NCI-H1105 treated with DMSO at 0.1 percent for 48 hours (cell line): ENCODE measurements at regions not wholly inside any gene's neighbourhood (a gene's known extent, or its start where the extent isn't known, plus 50 kb on each side); places are given as distances from the start of the nearest gene placed in this dataset.
"Not testable (repeated sequence)": the region's sequence is repeated elsewhere in the genome, so short reads cannot be mapped to it uniquely, and the experiment has no call there.

Experiments
- DNase-seq: peaks from one replicate; lab custom pipeline; 2025; lab: John Stamatoyannopoulos, UW

DNA sequence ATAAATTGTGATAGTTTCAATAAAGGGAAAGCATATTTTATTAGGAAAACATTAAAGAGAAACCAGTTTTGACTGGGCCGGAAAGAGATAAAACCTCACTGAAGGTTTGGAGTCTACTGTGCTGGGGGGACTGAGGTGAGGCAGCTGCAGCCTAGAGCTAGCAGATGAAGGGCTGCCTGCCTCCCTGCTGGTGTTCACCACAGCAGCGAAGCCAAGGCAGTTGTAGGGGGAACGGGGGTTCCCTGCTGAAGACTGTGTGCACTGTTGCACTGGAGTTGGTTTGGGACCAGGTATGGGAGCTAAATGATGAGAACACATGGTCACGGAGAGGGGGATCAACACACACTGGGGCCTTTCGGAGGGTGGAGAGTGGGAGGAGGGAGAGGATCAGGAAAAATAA, 546.5 kb upstream of the SMIM31 start:
- no peak for DNase-seq

DNA sequence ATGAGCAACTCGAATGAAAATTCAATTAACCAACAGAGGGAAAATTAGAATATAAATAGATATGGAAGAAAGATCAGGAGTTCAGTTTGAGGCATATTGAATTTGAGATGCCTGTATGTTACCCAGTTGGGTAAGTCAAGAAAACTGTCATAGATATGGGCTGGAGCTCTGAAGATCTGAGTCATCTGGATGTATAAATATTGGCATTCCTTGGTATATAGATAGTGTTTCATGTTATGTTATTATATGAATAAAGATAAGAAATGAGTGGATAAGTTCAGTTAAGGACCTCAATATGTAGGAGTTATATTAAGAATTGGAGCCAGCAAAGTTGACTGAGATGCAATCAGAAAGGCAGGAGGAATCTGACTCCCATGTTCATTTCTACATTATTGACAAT, 543.6 kb upstream of the SMIM31 start:
- DNase-seq, result no peak

DNA sequence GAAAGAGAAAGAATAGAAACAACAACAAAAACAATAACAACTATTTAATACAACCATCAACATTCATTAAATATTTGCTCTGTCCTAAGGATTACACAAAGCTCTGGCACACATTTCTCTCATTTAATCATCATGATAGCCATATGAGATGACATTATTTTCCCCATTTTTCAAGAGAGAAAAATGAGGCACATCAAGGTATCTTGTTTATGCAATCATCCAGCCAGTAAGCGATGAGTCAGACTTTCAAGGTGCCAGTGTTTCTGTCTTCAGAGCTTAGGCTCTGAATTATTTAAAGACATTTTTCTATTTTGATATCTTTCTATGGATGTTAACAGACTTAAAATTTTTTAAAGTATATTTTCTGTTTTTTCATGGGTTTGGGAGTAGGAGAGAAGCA, 541.8 kb upstream of the SMIM31 start:
- DNase-seq, result no peak

DNA sequence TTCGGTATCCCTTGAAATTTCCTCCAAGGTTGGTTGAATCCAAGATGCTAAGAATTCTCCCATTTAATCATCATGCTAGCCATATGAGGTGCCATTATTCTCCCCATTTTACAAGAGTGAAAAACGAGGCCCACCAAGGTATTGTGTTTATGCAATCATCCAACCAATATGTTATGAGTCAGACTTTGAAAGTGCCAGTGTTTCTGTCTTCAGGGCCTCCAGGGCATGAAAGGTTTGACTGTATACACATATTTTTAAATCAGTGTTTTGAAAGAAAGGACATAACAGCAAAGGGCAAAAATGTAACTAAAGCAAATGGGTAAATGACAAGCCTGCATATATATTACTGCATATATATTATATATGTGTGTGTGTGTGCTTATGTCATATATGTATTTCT, 541.2 kb upstream of the SMIM31 start:
- DNase-seq, result no peak

DNA sequence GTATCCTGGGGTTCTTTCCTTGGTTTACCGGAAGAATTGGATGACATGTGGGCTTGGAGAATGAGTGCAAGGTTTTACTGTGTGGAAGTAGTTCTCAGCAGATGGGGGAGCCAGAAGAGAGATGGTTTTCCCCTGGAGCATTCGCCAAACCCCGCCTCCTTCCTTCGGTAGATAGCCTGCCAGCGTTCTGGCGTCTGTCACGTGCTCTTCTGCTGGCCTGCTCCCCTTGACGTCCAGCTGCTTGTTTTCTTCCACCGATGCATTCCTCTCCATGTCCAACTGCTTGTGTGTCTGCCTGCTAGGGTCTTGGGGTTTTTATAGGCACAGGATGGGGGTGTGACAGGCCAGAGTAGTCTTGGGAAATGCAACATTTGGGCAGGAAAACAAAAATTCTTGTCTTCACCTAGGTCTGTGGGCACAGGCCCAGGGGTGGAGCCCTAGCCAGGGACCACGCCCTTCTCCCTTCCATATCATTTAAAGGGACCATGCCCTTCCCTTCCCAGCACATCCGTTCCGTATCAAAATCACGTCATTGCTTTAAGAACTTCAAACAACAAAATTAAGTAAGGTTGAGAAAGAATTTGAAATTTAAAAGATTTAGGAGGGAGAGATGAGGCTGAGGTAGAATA, 538.7 kb upstream of the SMIM31 start:
- DNase-seq, result no peak

DNA sequence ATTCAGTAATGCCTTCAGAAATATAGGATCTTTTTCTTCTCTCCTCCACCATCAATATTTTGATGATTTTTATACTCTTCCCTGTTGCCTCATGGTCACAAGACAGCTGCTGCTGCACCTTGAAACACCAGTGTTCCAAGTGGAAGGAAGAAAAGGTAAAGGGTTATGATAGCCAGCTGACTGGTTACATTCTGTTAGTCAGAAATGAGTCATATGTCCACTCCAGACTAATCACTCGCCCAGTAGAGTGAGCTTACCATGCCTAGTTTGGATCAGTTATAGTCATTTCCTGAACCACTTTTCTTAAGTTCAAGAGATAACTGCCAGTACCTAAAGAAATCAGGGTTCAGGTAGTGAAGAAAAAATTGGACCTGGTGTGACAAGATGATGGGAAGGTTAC, 532.3 kb upstream of the SMIM31 start:
- no peak for DNase-seq

DNA sequence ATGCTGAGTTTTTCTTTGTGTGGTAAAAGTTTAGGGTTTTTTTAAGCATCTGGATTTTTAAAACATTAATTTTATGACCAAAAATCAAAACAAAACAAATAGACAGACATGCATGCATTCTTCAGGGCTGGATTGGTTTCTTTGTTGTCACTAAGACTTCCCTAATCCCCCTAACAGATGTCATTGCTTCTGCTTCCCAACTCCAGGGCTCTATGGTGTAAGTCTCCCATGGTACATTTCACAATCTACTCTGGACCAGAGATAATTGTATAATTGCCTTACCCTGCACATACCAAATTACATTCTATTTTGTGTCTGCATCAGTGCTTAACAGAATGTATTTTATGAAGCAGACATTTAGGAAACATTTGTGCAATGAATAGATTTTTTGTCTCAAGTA, 529.1 kb upstream of the SMIM31 start:
- DNase-seq, result no peak

DNA sequence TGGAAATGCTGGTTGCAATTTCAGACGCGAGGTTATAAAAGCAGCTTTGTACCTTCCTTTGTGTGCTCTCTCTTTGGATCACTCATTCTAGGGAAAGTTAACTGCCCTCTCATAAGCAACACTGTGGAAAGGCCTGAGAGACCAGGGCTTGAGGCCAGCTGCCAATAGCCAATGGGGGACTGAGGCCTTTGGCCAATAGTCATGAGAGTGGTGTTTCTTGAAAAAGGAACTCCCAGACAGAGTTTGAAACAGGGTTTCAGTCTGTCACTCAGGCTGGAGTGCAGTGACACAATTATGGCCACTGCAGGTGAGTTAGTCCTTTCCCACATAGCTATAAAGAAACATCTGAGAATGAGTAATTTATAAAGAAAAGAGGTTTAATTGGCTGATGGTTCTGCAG, 524.7 kb upstream of the SMIM31 start:
- no peak for DNase-seq

DNA sequence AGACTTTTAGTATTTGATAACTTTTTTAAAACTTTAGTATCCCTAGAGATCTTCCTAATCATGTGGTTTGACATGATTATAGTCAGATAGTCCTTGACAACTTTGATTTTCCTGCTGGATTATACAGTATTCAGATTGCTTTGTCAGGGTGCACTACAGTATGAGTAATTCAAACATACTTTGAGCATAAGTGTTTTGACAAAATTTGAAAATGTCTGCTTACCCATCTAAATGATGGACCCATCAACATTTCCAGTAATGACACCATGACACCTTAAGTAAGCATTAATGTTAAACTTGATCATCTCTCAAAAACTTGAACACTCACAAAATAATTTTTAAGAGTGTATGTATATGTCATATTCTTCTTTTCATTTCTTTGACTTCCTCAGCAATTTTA, 514.5 kb upstream of the SMIM31 start:
- DNase-seq, result no peak

DNA sequence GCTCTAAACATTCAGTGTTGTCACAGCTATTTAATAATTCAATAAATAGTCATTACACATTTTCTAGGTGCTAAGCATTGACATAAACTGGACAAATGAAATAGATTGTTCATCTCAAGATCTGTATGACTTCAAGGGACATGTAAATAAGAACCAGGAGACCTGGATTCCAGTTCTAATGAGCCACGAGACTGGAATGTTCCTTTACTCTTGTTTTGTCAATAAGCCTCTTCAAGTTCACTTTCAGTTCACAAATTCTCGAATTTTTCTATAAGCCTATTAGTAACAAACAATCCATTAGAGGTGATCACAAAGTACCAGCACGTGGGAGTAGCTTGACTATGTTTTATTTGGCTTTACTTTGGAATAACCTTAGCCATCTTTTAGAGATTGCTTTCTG, 514.0 kb upstream of the SMIM31 start:
- no peak for DNase-seq

DNA sequence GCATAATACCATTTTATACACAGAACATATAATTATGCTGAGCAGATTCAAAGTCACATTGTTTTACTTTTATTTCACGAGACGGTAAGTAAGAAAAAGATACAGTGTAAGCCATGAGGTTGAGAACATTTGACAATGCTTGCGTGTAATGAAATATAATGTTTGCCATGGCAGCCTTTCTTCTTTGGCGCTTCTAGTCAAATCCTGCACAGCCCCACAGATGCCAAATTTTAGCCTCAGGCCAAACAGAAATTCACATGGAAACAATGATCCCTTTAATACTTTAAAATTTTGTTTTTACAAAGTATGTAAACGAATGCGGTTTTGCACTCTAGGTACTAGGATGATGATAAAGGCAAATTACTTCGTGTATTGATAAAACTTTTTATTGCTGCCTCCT, 502.7 kb upstream of the SMIM31 start:
- DNase-seq, result no peak

DNA sequence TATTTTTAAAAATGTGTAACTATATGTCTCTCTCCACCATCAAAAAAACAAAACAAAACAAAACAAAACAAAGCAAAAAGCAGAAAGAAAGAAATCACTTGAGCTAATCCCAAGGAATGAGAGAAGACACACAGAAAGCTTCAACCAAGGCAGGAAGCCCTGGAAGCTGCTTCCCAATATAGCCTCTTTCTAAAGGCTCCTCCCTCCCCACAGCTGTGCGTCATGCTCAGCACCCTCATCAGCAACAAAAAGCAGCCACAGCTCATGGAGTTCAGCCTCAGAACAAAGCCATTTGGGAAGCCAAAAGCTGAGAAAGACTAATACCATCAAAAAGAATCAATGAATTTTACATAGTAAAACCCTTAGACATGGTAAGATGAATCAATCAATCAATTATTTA, 501.6 kb upstream of the SMIM31 start:
- no peak for DNase-seq

DNA sequence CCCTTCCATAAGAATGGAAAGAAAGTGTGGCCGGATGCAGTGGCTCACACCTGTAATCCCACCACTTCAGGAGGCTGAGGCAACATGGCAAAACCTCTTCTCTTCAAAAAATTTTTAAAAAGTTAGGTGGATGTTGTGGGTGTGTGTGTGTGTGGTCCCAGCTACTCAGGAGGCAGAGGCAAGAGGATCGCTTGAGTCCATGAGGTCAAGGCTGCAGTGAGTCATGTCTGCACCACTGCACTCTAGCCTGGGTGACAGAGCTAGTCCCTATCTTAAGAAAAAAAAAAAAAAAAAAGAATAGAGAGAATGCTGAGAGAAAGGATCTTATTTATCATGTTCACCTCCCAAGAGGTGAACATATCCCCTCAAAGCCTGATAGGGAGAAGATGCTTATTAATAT, 492.1 kb upstream of the SMIM31 start:
- no peak for DNase-seq

DNA sequence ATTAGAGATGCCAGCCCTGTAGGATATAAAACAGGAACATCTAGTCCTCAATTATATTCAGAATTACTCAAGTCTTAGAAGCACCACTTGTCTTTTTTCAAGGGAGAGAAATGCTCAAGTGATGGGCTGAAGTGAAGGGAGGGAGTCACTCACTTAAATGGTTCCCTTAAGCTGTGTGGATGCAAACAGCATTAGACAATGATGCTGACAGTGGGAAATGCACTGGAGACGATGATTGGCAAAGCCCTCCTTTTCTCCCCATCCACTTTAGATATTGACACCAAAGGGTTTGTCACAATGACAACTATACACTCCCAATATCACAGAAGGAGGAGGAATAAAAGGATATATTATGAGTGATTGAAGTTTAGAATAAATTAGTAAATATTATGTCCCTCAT, 491.4 kb upstream of the SMIM31 start:
- not testable (repeated sequence) for DNase-seq

DNA sequence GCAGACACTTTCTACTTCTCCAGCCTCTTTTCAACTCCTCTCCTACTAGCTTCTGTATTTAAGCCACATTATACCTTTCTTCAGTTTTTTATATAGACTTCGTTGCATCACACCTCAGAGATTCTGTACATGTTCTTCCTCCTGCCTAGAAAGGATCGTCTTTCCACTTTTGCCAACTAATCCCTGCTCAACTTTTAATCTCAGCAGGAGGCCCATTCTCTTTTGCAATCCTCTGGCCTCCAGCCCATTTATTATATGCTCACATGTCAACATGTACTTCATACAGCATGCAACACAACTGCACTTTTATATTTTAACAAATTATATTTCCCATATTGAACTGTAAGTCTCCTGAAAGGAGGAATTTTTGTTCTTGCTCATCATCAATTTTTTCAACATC, 476.5 kb upstream of the SMIM31 start:
- DNase-seq, result not testable (repeated sequence)

DNA sequence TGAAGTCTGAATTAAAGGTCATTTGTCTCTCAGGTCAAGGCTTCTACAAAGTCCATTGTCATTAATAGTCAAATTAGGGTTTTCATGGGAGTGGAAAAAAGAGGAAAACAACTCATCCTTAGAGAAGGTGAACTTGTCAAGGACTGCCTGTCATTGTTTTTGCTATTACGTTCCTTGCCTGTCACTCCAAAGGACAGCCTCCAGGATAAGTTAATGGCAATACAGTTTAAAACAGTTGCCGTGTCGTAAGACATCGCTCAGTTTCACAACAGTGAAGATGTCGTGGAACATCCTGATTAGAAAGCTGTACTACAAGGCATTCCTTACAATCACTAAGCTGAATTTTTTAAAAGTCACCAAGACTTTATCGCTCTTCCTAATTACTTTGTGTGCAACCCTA, 466.8 kb upstream of the SMIM31 start:
- no peak for DNase-seq

DNA sequence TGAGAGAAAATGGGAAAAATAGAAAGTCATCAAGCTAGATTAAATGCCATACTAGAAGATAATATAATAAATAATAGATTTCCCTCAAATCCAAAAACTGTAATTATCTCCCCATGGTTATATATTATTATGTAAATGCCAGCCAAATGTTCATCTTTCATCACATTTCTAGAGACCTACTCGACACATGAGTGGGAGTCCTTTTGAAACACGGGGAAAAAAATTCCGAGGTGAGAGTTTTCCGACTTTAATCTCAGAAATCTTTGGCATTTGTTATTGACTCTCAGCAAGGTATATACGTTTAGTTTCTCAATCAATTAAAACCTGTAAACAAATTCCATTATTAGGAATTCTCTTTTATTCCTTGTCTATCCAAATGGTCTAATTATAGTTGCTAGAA, 465.4 kb upstream of the SMIM31 start:
- DNase-seq, result no peak

DNA sequence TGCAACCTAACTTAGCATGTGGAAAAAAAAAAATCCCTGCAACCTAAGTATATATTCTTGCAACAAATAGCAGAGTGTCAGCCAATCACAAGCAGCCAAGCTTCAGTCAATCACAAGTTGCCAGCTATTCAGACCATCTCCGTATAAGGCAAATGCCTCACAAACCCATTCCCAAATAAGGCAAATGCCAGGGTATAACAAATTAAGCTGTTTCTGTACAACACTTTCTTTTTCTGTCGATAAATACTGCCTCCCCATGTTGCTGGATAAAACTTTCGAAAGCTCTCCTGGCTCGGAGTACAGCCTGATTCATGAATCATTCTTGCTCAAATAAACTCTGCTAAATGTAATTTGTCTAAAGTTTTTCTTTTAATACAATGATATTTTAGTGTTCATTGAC, 460.7 kb upstream of the SMIM31 start:
- DNase-seq, result no peak

DNA sequence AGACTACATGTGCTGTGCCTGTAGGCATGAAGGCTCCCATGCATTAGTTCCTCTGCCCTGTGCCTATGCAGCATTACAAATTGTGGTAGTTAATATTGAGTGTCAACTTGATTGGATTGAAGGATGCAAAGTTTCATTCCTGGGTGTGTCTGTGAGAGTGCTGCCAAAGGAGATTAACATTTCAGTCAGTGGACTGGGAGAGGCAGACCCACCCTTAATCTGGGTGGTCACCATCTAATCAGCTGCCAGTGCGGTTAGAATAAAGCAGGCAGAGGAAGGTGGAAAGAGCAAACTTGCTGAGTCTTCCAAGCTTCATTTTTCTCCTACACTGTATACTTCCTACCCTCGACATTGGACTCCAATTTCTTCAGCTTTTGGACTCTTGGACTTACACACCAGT, 460.2 kb upstream of the SMIM31 start:
- no peak for DNase-seq

DNA sequence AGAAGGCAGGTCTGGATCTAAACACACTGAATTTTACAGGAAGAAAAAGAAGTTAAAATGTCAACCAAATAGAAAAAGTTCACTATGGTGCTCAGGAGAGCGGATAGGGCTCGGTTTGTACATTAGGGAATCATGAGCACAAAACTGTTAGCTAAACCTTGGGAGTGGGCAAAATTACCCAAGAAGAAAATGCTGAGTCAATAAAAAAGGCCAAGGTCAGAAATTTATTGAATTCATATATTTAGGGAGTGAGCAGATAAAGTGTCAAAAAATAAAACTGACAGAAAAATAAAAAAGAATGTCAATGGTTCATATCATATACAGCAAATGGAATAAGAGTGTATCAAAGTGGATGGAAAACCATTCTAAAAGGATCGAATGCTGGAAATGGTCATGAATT, 452.5 kb upstream of the SMIM31 start:
- no peak for DNase-seq

DNA sequence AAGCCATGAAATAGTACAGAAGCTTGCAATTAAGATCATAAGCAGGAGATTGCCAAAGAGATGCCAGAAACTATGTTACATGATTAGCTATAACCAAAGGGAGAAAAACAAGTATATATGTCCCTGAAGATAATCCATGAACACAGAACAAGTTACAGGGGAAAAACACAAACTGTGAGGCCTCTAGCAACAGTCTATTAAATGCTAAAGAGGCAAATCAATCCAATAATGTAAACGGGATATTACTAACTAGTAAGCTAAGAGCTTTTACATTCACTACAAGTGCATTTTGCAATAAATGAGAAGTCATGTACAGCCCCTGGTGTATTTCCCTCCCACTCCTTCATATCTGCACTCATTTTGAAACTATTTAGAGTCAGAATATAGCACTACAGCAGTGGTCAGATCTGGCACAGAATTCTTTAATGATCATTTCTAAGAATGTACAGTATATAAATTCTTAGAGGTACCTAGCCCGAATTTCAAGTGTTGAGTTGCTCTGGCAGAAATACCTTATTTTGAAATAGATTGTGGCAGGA, 449.8 kb upstream of the SMIM31 start:
- DNase-seq, result no peak

DNA sequence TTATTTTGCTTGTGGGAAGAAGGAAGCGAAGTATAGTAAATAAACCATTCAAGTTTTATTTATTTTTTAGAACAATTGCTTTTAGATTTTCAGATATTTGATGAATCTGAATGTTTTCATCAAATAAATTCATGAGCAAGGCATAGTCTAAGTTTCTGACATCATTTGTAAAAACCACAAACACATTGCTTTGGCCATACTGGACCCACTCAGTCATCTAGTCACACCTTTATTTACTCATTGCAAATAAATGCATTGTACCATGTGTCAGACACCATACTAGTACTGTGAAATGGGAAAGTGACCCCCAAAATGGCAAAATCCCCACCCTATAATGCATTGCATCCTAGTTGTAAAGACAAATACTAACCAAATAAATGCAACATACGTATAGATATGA, 449.1 kb upstream of the SMIM31 start:
- no peak for DNase-seq

DNA sequence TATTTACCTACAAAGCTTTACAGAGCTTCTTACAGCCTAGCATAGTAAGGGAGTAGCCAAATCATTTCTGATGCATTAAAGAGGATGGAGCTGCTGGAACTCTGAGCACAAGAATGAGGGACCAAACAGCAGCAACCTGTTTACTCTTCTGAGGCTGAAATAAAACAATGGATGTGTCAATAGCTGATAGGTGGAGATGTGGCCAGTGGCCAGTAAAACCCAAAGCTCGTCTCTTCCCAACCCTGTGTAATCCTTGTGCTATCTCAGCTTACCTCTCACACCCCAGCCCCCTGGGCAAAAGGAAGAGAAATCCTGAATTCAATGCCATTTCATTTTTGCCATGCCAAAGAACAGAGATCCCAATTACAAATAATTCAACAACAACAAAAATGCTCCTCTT, 446.7 kb upstream of the SMIM31 start:
- DNase-seq, result no peak

DNA sequence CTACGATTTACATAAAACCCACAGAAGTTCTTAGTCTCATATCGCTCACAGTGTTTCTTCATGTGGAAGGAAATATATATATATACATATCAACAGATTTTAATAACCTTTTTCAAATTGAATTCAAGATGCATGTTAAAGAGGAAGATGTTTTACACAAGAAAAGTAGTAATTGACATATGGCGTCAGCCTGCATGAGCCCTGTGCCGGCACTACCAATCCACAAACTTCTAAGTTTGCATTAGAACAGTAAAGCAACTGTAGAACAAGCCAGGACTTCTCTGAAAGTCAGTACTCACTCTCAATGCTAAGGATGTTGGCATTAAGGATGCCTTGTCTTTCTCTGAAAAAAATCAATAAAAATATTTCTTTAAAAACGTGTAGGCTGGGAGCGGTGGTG, 441.3 kb upstream of the SMIM31 start:
- DNase-seq, result no peak

DNA sequence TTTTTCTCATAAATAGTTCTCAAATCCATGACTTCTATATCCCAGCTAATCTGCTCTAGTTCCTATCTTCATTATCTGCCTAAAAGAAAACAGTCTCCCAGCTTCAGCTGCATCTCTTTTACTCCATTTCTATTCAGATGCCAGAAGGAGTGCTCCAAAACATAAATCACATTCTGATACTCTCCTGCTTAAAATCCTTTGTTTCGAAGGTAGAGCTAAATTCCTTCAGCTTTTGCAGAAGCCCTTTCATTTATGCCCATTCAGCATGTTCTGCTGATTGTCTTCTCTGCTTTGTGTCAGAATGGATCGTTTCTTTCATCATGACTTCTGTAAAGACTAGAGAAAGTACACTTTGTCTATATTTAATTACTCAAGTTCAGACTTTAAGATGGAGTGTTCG, 440.1 kb upstream of the SMIM31 start:
- no peak for DNase-seq
